NT2/D1 (cell line): ENCODE measurements at regions not wholly inside any gene's neighbourhood (a gene's known extent, or its start where the extent isn't known, plus 50 kb on each side); places are given as distances from the start of the nearest gene placed in this dataset.

Experiments
- SUZ12 ChIP-seq: IDR thresholded peaks from 2 replicates; pipeline ENCODE4 v1.6.1; 2011; ENCODE audit not compliant: insufficient read length, insufficient read depth; ENCODE audit errors: extremely low read depth
- YY1 ChIP-seq: IDR thresholded peaks from 2 replicates; pipeline ENCODE4 v1.6.1; 2011; ENCODE audit not compliant: insufficient read length, insufficient read depth
- ZNF274 ChIP-seq: IDR thresholded peaks from 2 replicates; pipeline ENCODE4 v1.6.1; 2011; ENCODE audit warnings: mild to moderate bottlenecking, low read depth, low read length

GRCh38 chr10:27440021-27440420, 64.1 kb upstream of the RAB18 start:
- TF ChIP-seq ZNF274, result no peak
- TF ChIP-seq SUZ12, result no peak
- no peak for TF ChIP-seq YY1
